Lung (tissue), 11 donors: ENCODE measurements at regions not wholly inside any gene's neighbourhood (a gene's known extent, or its start where the extent isn't known, plus 50 kb on each side); places are given as distances from the start of the nearest gene placed in this dataset.
A peak's percentile ranks its signal among the peaks of the same experiment; 100 is the strongest.

Experiments used
- ATAC-seq: fragments of 200-7000 bp; cut with Tn5 transposase; one replicate; pipeline ENCODE4 v1.9.1; 2020; ENCODE audit warnings: moderate number of reproducible peaks; ENCODE audit not compliant: insufficient read depth, low FRiP score
- DNase-seq, 3 donors: peaks; one replicate each; pipeline ENCODE4 v3.0.0-alpha.2; 2013 to 2017
- H3K27ac ChIP-seq, 2 donors: one replicate each; pipeline ENCODE4 v1.5.1; 2013; ENCODE audit warnings: mild to moderate bottlenecking in 2 of 2, moderate library complexity in 2 of 2, control low read depth in 1 of 2, inconsistent platforms in 1 of 2, low read depth in 1 of 2, low read length in 1 of 2
- H3K27me3 ChIP-seq, 3 donors: one replicate each; pipeline ENCODE4 v1.5.1; 2013; ENCODE audit warnings: low read length in 2 of 3; ENCODE audit not compliant: control insufficient read depth in 3 of 3, insufficient read depth in 3 of 3
- H3K36me3 ChIP-seq, 4 donors: one replicate each; pipeline ENCODE4 v1.5.1; 2013; ENCODE audit warnings: low read length in 4 of 4, mild to moderate bottlenecking in 1 of 4, moderate library complexity in 1 of 4; ENCODE audit not compliant: control insufficient read depth in 4 of 4, insufficient read depth in 4 of 4
- H3K4me1 ChIP-seq, 5 donors: one replicate each; pipeline ENCODE4 v1.5.1; 2013; ENCODE audit warnings: low read length in 5 of 5, mild to moderate bottlenecking in 2 of 5, moderate library complexity in 1 of 5; ENCODE audit not compliant: control insufficient read depth in 5 of 5, insufficient read depth in 5 of 5
- H3K4me3 ChIP-seq: one replicate; pipeline ENCODE4 v1.5.1; 2013; ENCODE audit warnings: mild to moderate bottlenecking, control low read depth, moderate library complexity
- H3K9ac ChIP-seq, 2 donors: one replicate each; pipeline ENCODE4 v1.5.1; 2013; ENCODE audit warnings: low read length in 2 of 2, control low read depth in 1 of 2; ENCODE audit not compliant: insufficient read depth in 1 of 2
- H3K9me3 ChIP-seq, 4 donors: one replicate each; pipeline ENCODE4 v1.5.1; 2013; ENCODE audit warnings: low read length in 3 of 4, mild to moderate bottlenecking in 1 of 4, moderate library complexity in 1 of 4; ENCODE audit not compliant: control insufficient read depth in 4 of 4, insufficient read depth in 3 of 4
- CTCF ChIP-seq: IDR thresholded peaks from 2 replicates; pipeline ENCODE4 v1.5.1; 2012; ENCODE audit warnings: mild to moderate bottlenecking; ENCODE audit errors: control extremely low read depth, extremely low read depth
- WGBS, 2 donors: extraction: QIAGEN DNeasy Blood & Tissue Kit; methylation state at CpG; one replicate each; pipeline ENCODE4 v1.1.7; 2013; 5-methylcytosine and 5-hydroxymethylcytosine counted together
- donor health status: control.
- donor health status: control.
- donor health status: Bipolar disorder and iron deficiency.
- donor health status: healthy.
- donor health status: DM: yes; HTN: yes; CAD: no.

- WGBS, 2 donors = 12 to 18% methylated on average over 1 of the region's 1 CpG
- Histone ChIP-seq H3K27ac (no peak overlapping the region), H3K4me3 (no peak overlapping the region), H3K4me1 (peaks cover 9 to 55% (median 25%) of the 10 kb centered on the region in 5 donors), H3K9ac (no peak overlapping the region), H3K9me3 (no peaks in the 10 kb centered on the region), H3K27me3 (no peaks in the 10 kb centered on the region), H3K36me3 (no peaks in the 10 kb centered on the region)
- TF ChIP-seq CTCF = no peak
- no peak for DNase-seq
- ATAC-seq = no peak
Measured at GRCh38 chr1:232558954-232559353, 71.0 kb downstream of the SIPA1L2 start.

- TF ChIP-seq CTCF = no peak
- H3K4me1 ChIP-seq = peaks cover 14 to 53% (median 36%) of the 10 kb centered on the region in 5 donors
- H3K4me3 ChIP-seq = no peak overlapping the region
- no peaks in the 10 kb centered on the region for H3K27me3 ChIP-seq
- DNase-seq = no peak
- H3K9me3 ChIP-seq = no peaks in the 10 kb centered on the region
- 72 to 88% methylated on average over 3 of the region's 3 CpGs for WGBS, 2 donors
- H3K27ac ChIP-seq = no peak overlapping the region
- no peaks in the 10 kb centered on the region for H3K36me3 ChIP-seq
- no peak overlapping the region for H3K9ac ChIP-seq
- ATAC-seq = no peak
Measured at GRCh38 chr1:232557502-232558191, 72.3 kb downstream of the SIPA1L2 start.

GRCh38 chr1:232557096-232557495, 72.8 kb downstream of the SIPA1L2 start:
- H3K27me3 ChIP-seq = no peaks in the 10 kb centered on the region
- no peak for ATAC-seq
- H3K4me3 ChIP-seq = no peak overlapping the region
- H3K4me1 ChIP-seq = peaks cover 14 to 48% (median 36%) of the 10 kb centered on the region in 5 donors
- no peak overlapping the region for H3K27ac ChIP-seq
- no peaks in the 10 kb centered on the region for H3K9me3 ChIP-seq
- 91 to 93% methylated on average over 7 of the region's 7 CpGs for WGBS, 2 donors
- H3K9ac ChIP-seq = no peak overlapping the region
- H3K36me3 ChIP-seq = no peaks in the 10 kb centered on the region
- no peak for DNase-seq
- no peak for TF ChIP-seq CTCF

GRCh38 chr1:232556351-232556750, 73.6 kb downstream of the SIPA1L2 start:
- Histone ChIP-seq H3K27ac (peak overlapping the region in 1 of 2 donors; percentile 62), H3K36me3 (no peaks in the 10 kb centered on the region), H3K4me3 (no peak overlapping the region), H3K9me3 (no peaks in the 10 kb centered on the region), H3K4me1 (peaks cover 10 to 46% (median 36%) of the 10 kb centered on the region in 5 donors), H3K9ac (no peak overlapping the region), H3K27me3 (no peaks in the 10 kb centered on the region)
- 72 to 80% methylated on average over 5 of the region's 5 CpGs for WGBS, 2 donors
- no peak for TF ChIP-seq CTCF
- DNase-seq (no peak), ATAC-seq (no peak)
